ENCODE measurements at regions not wholly inside any gene's neighbourhood (a gene's known extent, or its start where the extent isn't known, plus 50 kb on each side); places are given as distances from the start of the nearest gene placed in this dataset.
"Not testable (repeated sequence)": the region's sequence is repeated elsewhere in the genome, so short reads cannot be mapped to it uniquely, and the experiment has no call there.

DNA sequence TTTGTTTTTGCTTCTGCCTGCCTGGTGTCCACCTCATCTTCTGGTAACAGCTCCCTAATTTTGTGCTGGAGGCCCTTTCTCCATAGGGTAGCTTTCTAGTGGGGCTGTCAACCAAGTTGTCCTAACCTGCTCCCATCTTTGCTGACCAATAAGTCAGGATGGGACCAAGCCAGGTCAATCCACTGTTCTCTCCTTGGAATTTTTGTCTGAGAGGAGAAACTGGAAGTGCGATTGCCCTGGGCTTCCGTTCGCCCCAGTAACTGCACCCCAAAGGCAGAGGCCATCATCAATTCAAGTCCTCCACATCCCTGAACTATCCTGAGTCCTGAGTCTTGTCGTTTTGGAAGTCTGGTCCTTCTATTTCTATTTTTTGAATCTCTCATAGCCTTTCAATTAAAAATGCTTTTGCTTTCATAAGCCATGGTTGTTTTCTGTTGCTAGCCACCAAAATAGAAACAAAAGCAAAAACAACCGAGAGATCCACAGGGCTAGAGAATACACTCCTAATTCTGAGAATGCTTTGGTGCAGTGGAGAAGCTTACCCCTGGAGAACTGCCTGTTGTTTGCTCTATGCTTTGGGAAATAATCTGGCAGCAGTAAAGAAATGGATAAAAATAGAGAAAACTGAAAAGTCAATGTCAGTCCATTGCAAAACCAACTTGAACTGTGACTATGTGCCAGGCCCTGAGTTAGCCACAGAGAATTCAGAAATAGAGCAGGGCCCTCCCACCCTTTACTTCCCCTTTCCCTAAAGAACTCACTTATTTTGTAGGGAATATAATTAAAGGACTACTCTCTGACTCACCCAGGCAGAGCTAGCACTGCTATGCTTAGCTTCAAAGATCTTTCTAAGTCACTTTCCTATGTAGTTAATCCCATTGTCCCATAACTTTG is 368.1 kb downstream of the CXCL12 start:
- FAIRE-seq: no peak

DNA sequence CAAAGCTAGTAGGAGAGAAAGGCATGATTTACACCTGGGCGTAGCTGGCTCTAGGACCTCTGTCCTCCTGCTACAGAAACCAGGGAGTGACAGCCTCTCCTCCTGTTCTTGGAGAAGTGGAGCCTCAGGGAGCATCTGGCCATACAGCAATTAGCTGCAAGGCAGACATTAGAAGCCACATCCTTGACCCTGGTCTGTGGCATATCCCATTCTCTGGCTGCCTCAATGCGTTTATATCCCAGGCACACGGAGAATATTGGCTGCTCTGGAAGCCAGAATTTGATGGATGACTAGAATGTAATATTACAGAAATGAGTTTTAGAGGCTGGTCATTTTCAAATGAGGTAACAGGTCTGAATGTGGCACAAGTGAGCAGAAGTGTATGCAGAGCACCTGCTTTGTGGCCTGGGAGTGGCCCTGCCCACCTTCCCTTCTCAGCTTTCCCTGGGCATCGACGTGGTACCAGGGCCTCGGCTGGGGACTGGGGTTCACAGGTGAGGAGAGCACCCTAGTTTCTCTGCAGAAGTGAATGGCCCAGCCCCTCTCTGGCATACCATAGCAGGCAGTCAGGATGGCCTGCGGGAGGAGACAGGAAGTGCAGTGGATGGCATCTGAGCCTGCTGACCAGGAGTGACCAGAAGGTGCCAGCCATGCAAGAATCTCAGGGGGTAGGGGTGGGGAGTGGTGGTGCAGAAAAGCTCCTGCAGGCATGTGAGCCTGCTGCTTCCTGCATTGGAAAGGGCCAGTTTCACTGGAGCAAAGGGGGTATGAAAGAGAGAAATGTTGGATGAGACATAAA is 367.2 kb upstream of the ZNF32 start:
- DNase-seq (ENCODE audit: insufficient read length, low spot score) (no peak), FAIRE-seq (no peak)

More for the DNA sequence above, 368.1 kb downstream of the CXCL12 start:
- DNase-seq (ENCODE audit: insufficient read length, low spot score): no peak

DNA sequence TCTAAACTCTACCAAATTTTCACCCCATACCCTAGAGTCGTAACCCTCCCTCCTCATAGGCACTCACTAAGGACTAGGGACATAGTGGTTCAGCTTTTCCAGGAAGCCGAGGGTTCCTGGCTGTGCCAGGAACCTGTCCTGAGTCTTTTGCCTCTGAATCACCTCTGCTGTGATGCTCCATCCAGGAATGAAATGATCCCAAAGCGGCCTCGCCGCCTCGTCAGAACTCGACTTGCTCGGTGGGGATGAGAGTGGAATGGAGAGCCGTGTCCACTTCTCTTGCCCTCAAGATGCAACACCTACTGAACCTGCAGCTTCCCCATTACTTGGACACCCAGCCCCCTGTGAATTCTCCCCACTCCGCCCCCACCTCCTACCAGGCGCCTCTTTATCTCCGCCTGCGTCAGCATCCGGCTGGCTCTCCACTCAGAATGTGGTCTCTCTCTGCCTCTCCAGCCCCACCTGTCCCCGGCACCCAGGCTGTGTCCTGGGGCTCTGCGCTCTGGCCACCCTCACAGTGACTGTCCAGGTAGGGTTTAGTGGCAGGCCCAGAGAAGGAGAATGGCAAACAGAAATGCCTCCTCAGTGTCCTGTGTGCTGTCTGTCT is 366.1 kb upstream of the ZNF32 start:
- FAIRE-seq (no peak), DNase-seq (ENCODE audit: insufficient read length, low spot score) (no peak)

DNA sequence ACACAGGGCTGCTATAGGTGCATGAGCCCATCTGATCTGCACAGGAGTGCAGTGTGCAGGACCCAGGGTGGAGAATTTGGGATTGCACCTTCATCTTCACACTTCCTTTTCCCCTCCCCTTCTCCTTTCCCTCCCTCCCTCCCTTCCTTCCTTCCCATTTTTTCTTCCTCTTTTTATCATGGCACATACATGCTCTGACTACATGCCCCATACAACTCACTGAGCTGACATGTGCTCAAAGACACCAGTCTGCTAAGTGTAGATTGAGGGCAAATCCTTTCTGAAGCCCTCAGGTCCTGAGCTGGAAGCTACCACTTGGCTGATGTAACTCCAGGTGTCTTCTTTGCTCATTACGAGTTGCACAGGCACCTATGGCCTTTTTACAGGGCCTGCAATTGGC is 365.3 kb upstream of the ZNF32 start:
- DNase-seq (ENCODE audit: insufficient read length, low spot score): no peak
- no peak for FAIRE-seq

DNA sequence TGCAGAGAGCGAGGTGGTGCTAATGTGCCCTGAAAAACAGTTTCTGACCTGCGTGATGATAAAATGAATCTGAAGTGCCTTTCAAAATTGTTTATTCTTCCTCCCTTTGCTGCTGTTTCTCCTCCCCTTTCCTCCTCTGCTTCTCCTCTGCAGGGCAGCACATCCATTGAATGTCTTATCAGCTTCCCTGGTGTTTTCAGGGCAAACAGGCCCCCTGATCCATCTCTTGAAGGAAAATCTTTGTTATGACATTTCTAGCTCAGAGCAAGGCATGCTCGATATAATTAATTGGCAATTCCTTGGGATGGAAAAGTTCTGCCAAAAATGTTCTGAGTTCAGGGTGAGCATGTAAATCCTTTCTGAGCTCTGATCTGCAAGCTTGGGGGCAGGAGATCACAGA is 364.2 kb upstream of the ZNF32 start:
- DNase-seq (ENCODE audit: insufficient read length, low spot score) (no peak), FAIRE-seq (no peak)

DNA sequence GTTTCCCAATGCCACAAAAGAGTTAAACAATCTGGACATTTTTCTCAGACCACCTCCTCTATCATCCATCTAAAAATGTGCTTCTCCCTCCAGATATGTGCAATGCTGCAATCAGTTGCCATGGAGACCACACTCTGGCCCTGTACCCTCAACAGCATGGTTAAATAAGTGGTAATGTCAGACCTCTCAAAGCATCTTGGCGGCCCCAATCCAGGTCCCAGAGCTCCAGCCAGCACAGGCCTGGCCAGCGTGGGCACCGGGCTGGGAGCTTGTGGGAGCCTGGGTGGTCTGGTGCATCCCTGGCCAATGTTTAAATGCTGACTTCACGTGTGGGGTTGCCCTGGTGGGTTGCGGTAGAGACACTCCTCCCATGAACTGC is 362.9 kb upstream of the ZNF32 start:
- no peak for FAIRE-seq

DNA sequence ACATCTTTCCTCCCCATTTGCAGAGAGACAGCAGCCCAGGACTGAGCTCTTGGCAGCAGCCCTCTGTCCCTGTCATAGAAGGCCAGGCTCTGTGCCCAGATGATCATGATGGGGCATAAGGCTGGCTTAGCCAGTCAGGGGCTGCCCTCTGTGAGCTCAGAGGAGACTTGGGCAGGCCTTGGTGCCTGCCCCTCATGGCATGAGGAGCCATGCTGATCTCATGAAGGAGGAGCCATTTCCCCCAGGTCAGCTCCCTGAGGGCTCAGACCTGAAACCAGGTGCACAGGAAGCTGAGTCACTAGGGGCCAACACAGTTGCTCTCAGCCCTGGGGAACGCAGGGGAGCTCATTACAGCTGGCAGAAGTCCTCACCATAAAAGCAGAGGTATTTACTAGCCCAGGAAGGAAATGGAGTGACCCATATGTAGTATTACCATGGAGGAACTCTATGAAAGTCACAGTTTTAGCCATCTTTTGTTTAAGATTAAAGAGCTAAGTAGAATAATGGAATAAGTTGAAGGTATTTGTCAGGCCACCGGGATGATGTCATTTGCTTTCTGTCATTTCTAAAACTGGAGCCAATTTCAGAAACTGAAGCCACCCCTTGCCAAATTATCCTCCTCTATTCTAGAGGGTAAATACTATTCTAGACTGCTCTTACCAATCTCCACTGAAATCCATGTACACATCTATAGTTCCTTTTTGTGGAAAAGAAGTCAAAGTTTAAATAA is 362.4 kb upstream of the ZNF32 start:
- DNase-seq (ENCODE audit: insufficient read length, low spot score) (peak; percentile 10), FAIRE-seq (peak; percentile 16)

More for the DNA sequence above, 362.9 kb upstream of the ZNF32 start:
- DNase-seq (ENCODE audit: insufficient read length, low spot score): no peak

DNA sequence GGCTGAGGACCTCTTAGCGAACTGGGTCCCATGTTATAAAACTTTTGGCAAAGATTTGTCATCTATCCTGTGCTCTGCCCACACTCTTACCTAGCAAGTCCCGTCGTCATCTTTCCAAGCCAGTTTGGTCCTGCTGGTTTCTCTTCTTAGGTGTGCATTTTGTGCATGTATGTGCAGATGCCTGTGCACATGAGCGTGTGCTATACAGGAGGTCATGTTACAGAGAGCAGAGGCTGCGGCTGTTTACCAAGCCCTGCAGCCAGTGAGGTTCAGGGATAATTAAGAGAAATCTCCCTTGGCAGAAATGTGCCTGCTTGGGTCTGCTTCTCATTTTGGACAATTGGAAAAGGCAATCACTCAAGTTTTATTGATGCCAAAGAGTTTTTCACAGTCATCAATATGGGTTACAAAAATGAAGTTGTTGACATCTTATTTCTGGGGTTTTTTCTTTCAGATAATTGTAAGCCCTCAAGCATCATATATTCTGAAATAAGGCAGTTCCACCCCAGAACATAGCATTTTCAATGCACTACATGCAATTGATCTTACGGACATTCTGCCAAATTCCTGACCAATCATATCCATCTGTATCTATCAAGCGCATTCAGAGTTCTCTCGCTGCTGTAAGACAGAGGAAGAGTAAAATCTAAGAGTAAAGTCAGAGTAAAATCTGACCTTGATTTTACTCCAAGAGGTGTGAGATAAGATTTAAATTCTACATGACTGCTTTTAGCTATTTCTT is 361.4 kb upstream of the ZNF32 start:
- FAIRE-seq: no peak
- DNase-seq (ENCODE audit: insufficient read length, low spot score): no peak

DNA sequence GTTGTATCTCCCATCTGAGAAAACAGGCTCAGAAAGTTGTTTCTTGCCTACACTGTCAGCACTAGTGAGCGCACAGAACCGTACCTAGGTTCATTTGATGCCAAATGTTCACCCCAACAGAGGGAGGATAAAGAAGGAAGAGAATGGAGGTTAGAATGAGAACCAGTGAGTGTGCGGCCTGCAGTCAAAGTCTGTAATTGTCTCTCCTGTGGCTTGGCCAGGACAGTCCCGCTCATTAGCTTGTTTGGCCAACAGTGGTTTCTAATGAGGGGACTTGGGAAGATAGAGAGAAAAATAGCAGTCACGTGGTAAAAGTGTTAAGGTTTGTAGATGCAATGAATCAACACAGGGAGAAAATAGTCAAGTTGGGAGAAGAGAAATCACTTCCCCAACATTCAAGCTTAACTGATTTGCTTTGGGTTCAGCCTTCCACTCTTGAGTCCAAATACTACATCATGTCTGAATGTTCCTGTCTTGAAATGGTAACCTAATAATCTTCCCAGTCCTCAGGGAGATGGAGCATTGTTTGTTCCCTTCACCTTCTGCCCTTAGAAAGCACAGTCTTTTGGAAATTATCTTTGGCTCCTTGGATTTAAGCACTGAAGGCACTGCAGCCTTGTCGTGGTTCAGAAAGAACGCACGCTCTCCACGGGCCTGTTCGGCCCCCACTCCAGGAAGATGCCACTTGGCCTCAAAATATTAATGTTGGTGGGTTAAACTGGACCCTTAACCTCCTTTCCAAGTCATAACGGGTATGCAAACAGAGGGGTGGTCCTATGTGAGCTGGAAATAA is 360.4 kb upstream of the ZNF32 start:
- FAIRE-seq (no peak), DNase-seq (ENCODE audit: insufficient read length, low spot score) (no peak)

DNA sequence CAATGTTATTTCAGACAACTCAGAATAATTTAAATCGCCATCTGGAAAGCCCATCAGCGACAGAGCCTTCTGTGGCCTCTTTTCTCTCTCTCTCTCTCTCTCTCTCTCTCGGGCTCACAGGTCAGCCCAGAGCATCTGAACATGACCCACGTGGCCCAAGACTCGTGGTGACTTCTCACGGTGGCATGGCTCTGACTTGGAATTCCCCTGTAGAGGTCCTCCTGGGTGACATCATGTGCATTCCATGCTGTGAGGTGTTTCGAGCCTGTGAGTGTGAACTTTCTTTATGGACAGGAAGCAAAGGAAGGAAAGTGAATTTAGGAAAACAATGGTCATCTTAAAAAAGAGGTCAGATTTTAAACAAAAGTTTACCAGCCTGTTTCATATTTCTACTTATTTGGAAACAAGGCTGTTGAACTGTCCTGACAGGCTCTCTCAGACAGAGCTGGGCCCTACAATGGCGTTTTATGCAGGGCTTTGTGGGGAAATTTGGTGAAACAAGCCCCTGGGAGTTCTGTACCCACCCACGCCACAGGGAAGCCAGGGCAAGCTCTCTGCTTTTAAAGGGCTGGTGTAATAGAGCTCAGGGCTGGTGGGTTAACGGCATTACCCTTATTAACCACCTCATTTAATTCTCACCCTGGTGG is 359.7 kb upstream of the ZNF32 start:
- DNase-seq (ENCODE audit: insufficient read length, low spot score) (peak; percentile 59), FAIRE-seq (no peak)

DNA sequence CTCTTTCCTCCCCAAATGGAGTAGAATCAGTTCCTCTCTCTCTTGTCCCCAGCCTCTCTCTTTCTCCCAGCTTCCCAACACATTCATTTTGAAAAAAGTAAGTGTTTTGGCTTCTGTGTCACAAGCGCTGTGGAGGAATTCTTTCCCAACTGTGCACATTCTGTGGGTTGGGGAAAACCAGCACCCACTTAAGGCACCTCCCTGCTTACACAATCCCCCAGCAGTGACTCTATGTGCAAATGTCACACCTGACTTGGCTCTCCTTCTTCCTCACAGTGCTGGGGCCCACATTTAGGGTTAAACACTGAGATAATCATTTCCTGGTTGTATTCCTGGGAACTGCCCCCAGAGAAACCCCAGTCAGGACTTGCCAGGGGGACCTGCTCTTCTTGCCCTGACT is 358.1 kb upstream of the ZNF32 start:
- no peak for DNase-seq (ENCODE audit: insufficient read length, low spot score)
- FAIRE-seq: no peak

DNA sequence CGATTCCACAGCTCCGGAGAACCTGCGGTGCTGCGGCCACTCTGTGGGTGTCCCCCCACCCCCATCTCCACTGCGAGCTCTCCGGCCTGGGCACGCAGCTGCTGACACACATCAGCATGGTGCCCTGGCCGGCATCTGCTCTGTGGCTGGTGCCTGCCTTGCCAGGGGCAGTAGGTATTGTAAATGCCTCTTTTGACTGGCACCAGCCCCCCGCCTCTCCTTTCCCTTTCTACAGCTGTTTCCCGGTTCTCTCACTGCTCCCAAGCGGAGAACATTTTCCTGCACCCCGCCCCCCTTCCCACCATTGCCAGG is 357.1 kb upstream of the ZNF32 start:
- FAIRE-seq (no peak), DNase-seq (ENCODE audit: insufficient read length, low spot score) (no peak)

DNA sequence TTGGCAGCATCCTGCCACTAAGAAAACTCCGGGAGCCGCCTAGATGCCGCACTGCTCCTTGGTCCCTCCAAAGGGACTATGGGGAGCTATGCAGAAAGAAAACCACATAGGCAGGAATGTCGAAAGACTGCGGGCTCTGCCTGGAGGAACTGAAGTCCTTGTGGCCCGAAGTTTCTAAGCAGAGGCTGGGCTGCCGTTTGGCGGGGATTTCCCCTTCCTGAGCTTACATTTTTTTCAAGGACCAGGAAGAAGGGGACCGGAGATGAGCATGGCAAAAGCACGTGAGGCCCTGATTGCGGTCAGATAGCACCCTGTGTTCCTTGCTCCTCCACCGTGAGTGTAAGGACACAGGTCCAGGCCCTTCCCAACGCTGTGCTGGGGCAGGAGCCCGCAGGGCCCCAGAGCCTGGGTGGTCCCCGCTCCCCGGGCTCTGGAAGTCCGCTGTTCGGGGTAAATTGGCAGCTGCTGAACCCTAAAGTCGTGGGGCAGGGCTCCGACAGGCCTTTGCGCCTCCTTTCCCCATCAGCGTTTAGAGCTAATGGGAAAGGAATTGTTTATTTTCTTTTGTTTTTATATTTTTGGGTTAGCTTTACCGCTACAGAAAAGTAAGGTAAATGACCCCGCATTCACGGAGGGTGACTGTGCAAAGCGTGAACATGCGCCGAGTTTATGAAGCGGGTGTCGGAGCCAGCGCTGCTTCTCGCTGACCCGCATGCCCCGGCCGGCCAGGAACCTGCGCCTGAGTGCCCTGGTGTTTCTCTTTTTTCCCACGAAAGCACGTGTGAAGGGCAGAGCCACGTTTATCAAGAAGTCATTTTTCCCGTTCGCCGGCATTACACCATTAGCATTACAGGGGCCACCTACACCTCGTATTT is 356.5 kb upstream of the ZNF32 start:
- DNase-seq (ENCODE audit: insufficient read length, low spot score): no peak
- FAIRE-seq: no peak

DNA sequence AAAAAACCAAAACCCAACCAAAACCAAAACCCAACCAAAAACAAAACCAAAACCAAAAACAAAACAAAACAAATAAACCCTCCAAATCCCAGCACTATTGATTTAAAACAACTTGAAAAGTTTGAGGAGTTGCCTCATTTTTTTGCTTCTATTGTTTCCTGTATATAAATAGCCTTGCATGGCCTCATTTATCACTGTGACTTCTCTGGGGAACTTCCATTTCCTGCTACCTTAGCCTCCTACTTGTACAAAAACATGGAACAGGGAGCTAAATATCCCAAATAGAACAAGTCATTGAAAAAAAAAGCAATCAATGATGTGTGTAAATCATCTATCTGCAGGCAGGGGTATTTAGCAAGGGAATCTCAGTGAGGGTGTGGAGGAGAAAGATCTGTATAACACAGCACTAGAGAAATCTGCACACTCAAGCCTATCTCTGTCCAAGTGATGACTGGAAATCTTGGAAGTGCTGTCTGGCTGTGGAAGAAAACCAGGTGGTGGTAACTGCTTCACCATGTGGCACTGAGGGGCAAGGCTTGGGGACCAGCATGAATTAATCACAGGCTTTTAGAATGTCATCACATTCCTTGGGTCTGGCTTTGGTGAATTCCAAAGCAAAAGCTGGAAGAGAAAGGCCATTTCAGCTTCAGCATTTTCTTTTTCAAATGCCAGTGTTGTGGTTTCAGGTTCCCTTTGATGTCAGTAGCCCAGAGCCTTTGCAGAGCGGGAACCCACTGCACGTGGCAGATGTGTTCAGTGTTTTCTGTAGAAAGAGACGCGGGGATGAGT is 349.5 kb upstream of the ZNF32 start:
- peak; percentile 18 for DNase-seq (ENCODE audit: insufficient read length, low spot score)
- FAIRE-seq: no peak

DNA sequence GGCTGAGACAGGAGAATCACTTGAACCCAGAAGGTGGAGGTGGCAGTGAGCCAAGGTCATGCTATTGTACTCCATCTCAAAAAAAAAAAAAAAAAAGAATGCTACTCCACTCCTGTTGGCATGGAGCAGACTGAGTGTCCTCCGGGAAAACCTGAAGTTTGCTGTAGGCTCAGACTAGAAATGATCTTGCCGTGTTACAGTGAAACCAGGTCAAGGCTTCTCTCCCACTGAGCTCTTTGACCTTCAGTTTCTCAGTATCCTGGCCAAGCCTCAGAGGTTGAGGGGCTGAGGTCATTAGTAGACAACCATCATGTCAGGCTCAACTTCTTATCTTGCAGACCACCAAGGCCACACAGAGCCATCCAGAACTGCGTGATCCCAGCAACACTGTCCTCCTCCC is 348.6 kb upstream of the ZNF32 start:
- DNase-seq (ENCODE audit: insufficient read length, low spot score) (no peak), FAIRE-seq (no peak)

DNA sequence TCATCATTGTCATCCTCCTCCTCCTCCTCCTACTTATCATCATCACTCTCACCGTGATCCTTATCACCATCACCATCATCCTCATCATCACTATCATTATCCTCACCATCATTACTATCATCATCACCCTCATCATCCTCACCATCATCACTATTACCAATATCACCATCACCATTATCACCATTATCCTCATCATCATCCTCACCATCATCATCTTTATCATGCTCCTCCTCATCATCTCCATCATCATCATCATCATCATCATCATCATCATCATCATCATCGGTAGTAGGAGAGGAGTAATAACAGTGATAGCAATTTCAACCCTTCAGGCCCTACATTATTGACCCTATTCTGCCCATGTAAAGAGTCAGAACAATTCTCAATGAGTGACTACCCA is 345.9 kb upstream of the ZNF32 start:
- DNase-seq (ENCODE audit: insufficient read length, low spot score) (no peak), FAIRE-seq (no peak)

DNA sequence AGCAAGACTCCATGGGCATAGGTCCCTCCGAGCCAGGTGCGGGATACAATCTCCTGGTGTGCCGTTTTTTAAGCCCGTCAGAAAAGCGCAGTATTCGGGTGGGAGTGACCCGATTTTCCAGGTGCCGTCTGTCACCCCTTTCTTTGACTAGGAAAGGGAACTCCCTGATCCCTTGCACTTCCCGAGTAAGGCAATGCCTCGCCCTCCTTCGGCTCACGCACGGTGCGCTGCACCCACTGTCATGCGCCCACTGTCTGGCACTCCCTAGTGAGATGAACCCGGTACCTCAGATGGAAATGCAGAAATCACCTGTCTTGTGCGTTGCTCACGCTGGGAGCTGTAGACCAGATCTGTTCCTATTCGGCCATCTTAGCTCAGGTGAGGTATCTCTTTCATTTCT is 344.1 kb upstream of the ZNF32 start:
- not testable (repeated sequence) for DNase-seq (ENCODE audit: insufficient read length, low spot score); FAIRE-seq
